HL-60 (cell line): ENCODE measurements at regions not wholly inside any gene's neighbourhood (a gene's known extent, or its start where the extent isn't known, plus 50 kb on each side); places are given as distances from the start of the nearest gene placed in this dataset.

ENCODE experiments used
- CTCF ChIP-seq: IDR thresholded peaks from one replicate; pipeline ENCODE4 v1.5.1; 2011; ENCODE audit warnings: low read length, control low read depth, inconsistent platforms; ENCODE audit not compliant: insufficient read depth
- GABPA ChIP-seq: IDR thresholded peaks from 2 replicates; pipeline ENCODE4 v1.6.1; 2012; ENCODE audit warnings: low read depth
- POLR2AphosphoS5 ChIP-seq: IDR thresholded peaks from 2 replicates; pipeline ENCODE4 v1.6.1; 2012; ENCODE audit warnings: low read depth
- SPI1 ChIP-seq: IDR thresholded peaks from 2 replicates; pipeline ENCODE4 v1.6.1; 2012; ENCODE audit warnings: low read depth, mild to moderate bottlenecking, borderline replicate concordance

- no peak for TF ChIP-seq CTCF
- no peak for TF ChIP-seq SPI1
- TF ChIP-seq POLR2AphosphoS5: no peak
- no peak for TF ChIP-seq GABPA
Measured at GRCh38 chr4:175421506-175421905, 390.6 kb downstream of the GPM6A start.
